Ovary (tissue), 1 donor: ENCODE measurements at regions not wholly inside any gene's neighbourhood (a gene's known extent, or its start where the extent isn't known, plus 50 kb on each side); places are given as distances from the start of the nearest gene placed in this dataset.

ENCODE experiments used
- EP300 ChIP-seq: sonication (generic); formaldehyde crosslinking; IDR thresholded peaks from one replicate; pipeline ENCODE4 v1.6.1; 2017; ENCODE audit warnings: antibody characterized with exemption
- POLR2A ChIP-seq: fragments of 450-650 bp; IDR thresholded peaks from one replicate; pipeline ENCODE4 v1.6.1; 2017; ENCODE audit warnings: antibody characterized with exemption, mild to moderate bottlenecking, moderate library complexity

- TF ChIP-seq EP300 (no peak), POLR2A (no peak)
These were observed 136.8 kb upstream of the ACP3 start for GRCh38 chr3:132180337-132180791.
